Esophagus squamous epithelium (tissue), 4 donors: ENCODE measurements at regions not wholly inside any gene's neighbourhood (a gene's known extent, or its start where the extent isn't known, plus 50 kb on each side); places are given as distances from the start of the nearest gene placed in this dataset.

Experiments
- CTCF ChIP-seq, 6 experiments: fragments of 450-650 bp in 4 of 6; fragments of 200-600 bp in 2 of 6; sonication (generic) in 2 of 6; IDR thresholded peaks; one replicate each; pipeline ENCODE4 v1.5.1; 2016 to 2019; ENCODE audit warnings: antibody characterized with exemption in 6 of 6, mild to moderate bottlenecking in 4 of 6, moderate library complexity in 4 of 6
- POLR2A ChIP-seq, 4 donors: fragments of 450-650 bp; IDR thresholded peaks; one replicate each; pipeline ENCODE4 v1.6.1; 2017; ENCODE audit warnings: antibody characterized with exemption in 4 of 4, mild to moderate bottlenecking in 4 of 4, moderate library complexity in 3 of 4

GRCh38 chr4:174403177-174403543 lies 119.1 kb downstream of the HPGD start:
- TF ChIP-seq CTCF (IDR thresholded peaks at IDR 0.05) (no peak), POLR2A (IDR thresholded peaks at IDR 0.05) (no peak)
